MM.1S (cell line): ENCODE measurements at regions not wholly inside any gene's neighbourhood (a gene's known extent, or its start where the extent isn't known, plus 50 kb on each side); places are given as distances from the start of the nearest gene placed in this dataset.

Experiments used
- DNase-seq: peaks from one replicate; pipeline ENCODE4 v3.0.0-alpha.2; 2015
- H2AFZ ChIP-seq: fragments of 300-600 bp; sonication (generic); 2 replicates; pipeline ENCODE4 v1.6.0; 2016; ENCODE audit warnings: antibody characterized with exemption, low read length
- H3F3A ChIP-seq: fragments of 300-600 bp; sonication (generic); 2 replicates; pipeline ENCODE4 v1.6.1; 2016; ENCODE audit warnings: mild to moderate bottlenecking, antibody characterized with exemption, low read length, moderate library complexity, mixed read lengths; ENCODE audit not compliant: insufficient read depth
- H3K27ac ChIP-seq: fragments of 300-600 bp; sonication (generic); 2 replicates; pipeline ENCODE4 v1.5.1; 2016; ENCODE audit warnings: mild to moderate bottlenecking, low read length
- H3K27me3 ChIP-seq: fragments of 300-600 bp; sonication (generic); replicated peaks from 2 replicates; pipeline ENCODE4 v1.6.0; 2016; ENCODE audit warnings: low read length; ENCODE audit not compliant: insufficient read depth
- H3K36me3 ChIP-seq: fragments of 300-600 bp; sonication (generic); replicated peaks from 2 replicates; pipeline ENCODE4 v1.6.1; 2016; ENCODE audit warnings: mild to moderate bottlenecking, low read length, mixed read lengths; ENCODE audit not compliant: insufficient read depth
- H3K4me1 ChIP-seq: fragments of 300-600 bp; sonication (generic); 2 replicates; pipeline ENCODE4 v1.6.1; 2016; ENCODE audit warnings: low read length, mixed read lengths
- H3K4me2 ChIP-seq: fragments of 300-600 bp; sonication (generic); 2 replicates; pipeline ENCODE4 v1.6.0; 2016; ENCODE audit warnings: low read depth, low read length
- H3K4me3 ChIP-seq: fragments of 300-600 bp; sonication (generic); 2 replicates; pipeline ENCODE4 v1.5.1; 2016; ENCODE audit warnings: low read length, mixed read lengths
- H3K79me2 ChIP-seq: fragments of 300-600 bp; sonication (generic); 2 replicates; pipeline ENCODE4 v1.6.1; 2016; ENCODE audit warnings: mixed run types, low read length, mixed read lengths
- H3K9ac ChIP-seq: fragments of 300-600 bp; sonication (generic); 2 replicates; pipeline ENCODE4 v1.6.1; 2016; ENCODE audit warnings: low read length, mixed read lengths
- H3K9me2 ChIP-seq: fragments of 300-600 bp; sonication (generic); replicated peaks from 2 replicates; pipeline ENCODE4 v1.6.1; 2016; ENCODE audit warnings: mild to moderate bottlenecking, low read length, mixed read lengths; ENCODE audit not compliant: insufficient read depth
- H3K9me3 ChIP-seq: fragments of 300-600 bp; sonication (generic); replicated peaks from 2 replicates; pipeline ENCODE4 v1.6.1; 2016; ENCODE audit warnings: mild to moderate bottlenecking, low read length, mixed read lengths; ENCODE audit not compliant: insufficient read depth
- H4K20me1 ChIP-seq: fragments of 300-600 bp; sonication (generic); 2 replicates; pipeline ENCODE4 v1.6.1; 2016; ENCODE audit warnings: mild to moderate bottlenecking, low read length, moderate library complexity, mixed read lengths; ENCODE audit not compliant: insufficient read depth
- CTCF ChIP-seq: fragments of 300-600 bp; sonication (generic); IDR thresholded peaks from 2 replicates; pipeline ENCODE4 v1.5.1; 2016; ENCODE audit warnings: antibody characterized with exemption, low read length, mixed read lengths
- EZH2 ChIP-seq: fragments of 300-600 bp; sonication (generic); optimal IDR thresholded peaks from 2 replicates; pipeline ENCODE3; 2017; ENCODE audit warnings: low read depth, mild to moderate bottlenecking, antibody characterized with exemption, low read length, mixed read lengths
- EZH2phosphoT487 ChIP-seq: fragments of 300-600 bp; sonication (generic); IDR thresholded peaks from 2 replicates; pipeline ENCODE4 v1.6.1; 2018; ENCODE audit warnings: antibody characterized with exemption, low read length

DNA sequence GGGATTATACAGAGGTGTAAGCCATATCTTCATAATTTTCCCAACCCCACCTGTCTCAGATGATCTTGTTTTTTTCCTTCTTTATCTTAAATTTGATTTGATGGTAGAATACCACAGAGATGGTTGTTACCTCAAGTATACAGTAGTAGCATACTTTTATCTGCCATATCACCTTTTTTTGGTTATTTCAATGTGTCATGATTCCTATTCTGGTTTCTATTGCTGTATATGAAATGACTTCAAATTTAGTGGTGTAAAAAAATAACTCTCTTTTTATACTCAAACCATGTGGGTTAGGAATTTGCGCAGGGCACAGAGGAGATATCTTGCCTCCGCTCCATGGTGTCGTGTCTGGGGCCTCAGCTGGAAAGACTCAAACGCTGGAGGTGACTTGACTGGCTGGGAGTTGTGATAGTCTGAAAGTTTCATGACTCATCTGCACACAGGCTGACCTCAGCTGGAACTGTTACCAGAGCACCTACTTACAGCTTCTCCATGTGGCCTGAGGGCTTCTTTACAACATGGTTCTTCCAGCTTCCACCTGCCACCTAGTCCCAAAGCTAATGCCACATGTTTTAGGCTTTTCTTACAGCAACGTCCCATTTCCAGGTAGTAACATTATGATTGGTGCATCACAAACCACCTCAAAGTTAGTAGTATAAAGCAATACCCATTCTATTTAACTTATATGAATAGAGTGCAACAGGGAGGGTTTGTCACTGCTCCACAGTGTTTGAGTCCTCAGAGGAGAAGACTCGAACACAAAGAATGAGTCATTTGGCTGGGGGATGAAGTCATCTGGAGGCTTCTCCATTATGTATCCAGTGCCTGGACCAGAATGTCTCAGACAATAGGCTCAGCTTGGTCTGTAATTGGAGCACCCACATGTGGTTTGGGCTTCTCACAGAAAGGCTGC lies 82.3 kb upstream of the XPO1 start:
- H3K9me3 ChIP-seq, result no peaks in the 10 kb centered on the region
- H3K4me1 ChIP-seq, result no peaks in the 10 kb centered on the region
- H4K20me1 ChIP-seq, result no peaks in the 10 kb centered on the region
- H3K4me3 ChIP-seq, result no peak overlapping the region
- H2AFZ ChIP-seq, result no peak overlapping the region
- H3K27me3 ChIP-seq, result no peaks in the 10 kb centered on the region
- H3K27ac ChIP-seq, result no peak overlapping the region
- DNase-seq, result no peak
- TF ChIP-seq CTCF, result no peak
- TF ChIP-seq EZH2phosphoT487, result no peak
- TF ChIP-seq EZH2, result no peak
- H3K79me2 ChIP-seq, result no peaks in the 10 kb centered on the region
- H3K9me2 ChIP-seq, result no peaks in the 10 kb centered on the region
- no peak overlapping the region for H3K4me2 ChIP-seq
- H3K9ac ChIP-seq, result no peak overlapping the region
- no peaks in the 10 kb centered on the region for H3K36me3 ChIP-seq
- no peaks in the 10 kb centered on the region for H3F3A ChIP-seq

DNA sequence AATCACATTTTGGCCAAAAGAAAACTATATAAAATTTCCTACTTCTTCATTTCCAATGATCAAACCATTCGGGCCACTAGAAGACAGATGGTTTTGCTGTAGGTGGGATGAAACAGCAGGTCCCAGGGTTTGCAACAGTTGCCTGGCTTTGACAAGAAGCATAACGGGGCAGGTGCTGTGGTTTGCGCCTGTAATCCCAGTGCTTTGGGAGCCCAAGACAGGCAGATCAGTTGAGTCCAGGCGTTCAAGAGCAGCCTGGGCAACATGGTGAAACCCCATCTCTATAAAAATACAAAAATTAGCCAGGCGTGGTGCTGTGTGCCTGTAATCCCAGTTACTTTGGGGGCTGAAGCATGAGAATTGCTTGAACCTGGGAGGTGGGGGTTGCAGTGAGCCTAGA lies 81.4 kb upstream of the XPO1 start:
- Histone ChIP-seq H3K4me3 (no peak overlapping the region), H3K27me3 (no peaks in the 10 kb centered on the region), H3K4me2 (no peak overlapping the region), H3K79me2 (no peaks in the 10 kb centered on the region), H3K36me3 (no peaks in the 10 kb centered on the region), H2AFZ (no peak overlapping the region), H3F3A (no peaks in the 10 kb centered on the region), H3K9me3 (no peaks in the 10 kb centered on the region), H3K9me2 (no peaks in the 10 kb centered on the region), H3K4me1 (no peaks in the 10 kb centered on the region), H4K20me1 (no peaks in the 10 kb centered on the region), H3K27ac (no peak overlapping the region), H3K9ac (no peak overlapping the region)
- TF ChIP-seq CTCF, result no peak
- no peak for TF ChIP-seq EZH2phosphoT487
- TF ChIP-seq EZH2, result no peak
- no peak for DNase-seq

GRCh38 chr2:61617610-61618009 lies 79.5 kb upstream of the XPO1 start:
- H4K20me1 ChIP-seq, result no peaks in the 10 kb centered on the region
- TF ChIP-seq EZH2phosphoT487 (no peak), CTCF (no peak), EZH2 (no peak)
- DNase-seq, result no peak
- no peak overlapping the region for H3K9ac ChIP-seq
- H3K4me2 ChIP-seq, result no peak overlapping the region
- H3K27ac ChIP-seq, result no peak overlapping the region
- H3K4me1 ChIP-seq, result no peaks in the 10 kb centered on the region
- no peaks in the 10 kb centered on the region for H3K9me2 ChIP-seq
- no peaks in the 10 kb centered on the region for H3K9me3 ChIP-seq
- no peaks in the 10 kb centered on the region for H3F3A ChIP-seq
- no peaks in the 10 kb centered on the region for H3K36me3 ChIP-seq
- no peak overlapping the region for H2AFZ ChIP-seq
- no peaks in the 10 kb centered on the region for H3K27me3 ChIP-seq
- no peak overlapping the region for H3K4me3 ChIP-seq
- H3K79me2 ChIP-seq, result no peaks in the 10 kb centered on the region
